Psoas muscle (tissue), 7 donors: ENCODE measurements at regions not wholly inside any gene's neighbourhood (a gene's known extent, or its start where the extent isn't known, plus 50 kb on each side); places are given as distances from the start of the nearest gene placed in this dataset.

ENCODE experiments used
- ATAC-seq, 4 donors: fragments of 200-7000 bp; cut with Tn5 transposase; one replicate each; pipeline ENCODE4 v1.9.1; 2020; ENCODE audit warnings: moderate library complexity in 3 of 4, mild to moderate bottlenecking in 2 of 4
- DNase-seq, 2 donors: peaks; one replicate each; pipeline ENCODE4 v3.0.0-alpha.2; 2020
- H3K27ac ChIP-seq: fragments of 200-600 bp; one replicate; pipeline ENCODE4 v1.8.0; 2022
- H3K27me3 ChIP-seq, 3 donors: fragments of 200-600 bp in 1 of 3; one replicate each; pipeline versions ENCODE4 v1.6.1 to v1.8.0; 2013 to 2022; ENCODE audit warnings: low read length in 2 of 3, mild to moderate bottlenecking in 2 of 3, moderate library complexity in 1 of 3; ENCODE audit not compliant: insufficient read depth in 3 of 3
- H3K36me3 ChIP-seq, 2 donors: fragments of 200-600 bp in 1 of 2; one replicate each; pipeline versions ENCODE4 v1.6.1 to v1.8.0; 2013 to 2022; ENCODE audit warnings: low read depth in 1 of 2, mild to moderate bottlenecking in 1 of 2, moderate library complexity in 1 of 2; ENCODE audit not compliant: insufficient read depth in 1 of 2
- H3K4me1 ChIP-seq: fragments of 200-600 bp; one replicate; pipeline ENCODE4 v1.8.0; 2022
- H3K4me3 ChIP-seq: fragments of 200-600 bp; one replicate; pipeline ENCODE4 v1.8.0; 2022; ENCODE audit warnings: mild to moderate bottlenecking
- H3K9me3 ChIP-seq: fragments of 200-600 bp; one replicate; pipeline ENCODE4 v1.8.0; 2022
- WGBS, 3 donors: extraction: QIAGEN DNeasy Blood & Tissue Kit; methylation state at CpG; one replicate each; pipeline versions ENCODE4 v1.1.6 to v1.1.7; 2013; 5-methylcytosine and 5-hydroxymethylcytosine counted together
- intact Hi-C, 2 donors: fragments of 100-400 bp; cut with DNase I; formaldehyde crosslinking; loops; one replicate each; pipeline versions ENCODE4 v1.11.0 to v1.14.2; 2022
- TF ChIP-seq, protein P1 (sequence below): fragments of 200-600 bp; IDR thresholded peaks from one replicate; pipeline ENCODE4 v1.8.0; 2022; ENCODE audit warnings: antibody characterized with exemption
- donor health status: healthy with polysubstance abuse.
- donor health status: DM: no; HTN: no; CAD: no; lungs with moderate emphysema.
- donor health status: Bipolar disorder and iron deficiency.
- donor health status: healthy.
- donor health status: DM: yes; HTN: yes; CAD: no.
- donor health status: DM: no; HTN: no; CAD: no.
- donor health status: DM: yes; HTN: yes; CAD: no.

DNA sequence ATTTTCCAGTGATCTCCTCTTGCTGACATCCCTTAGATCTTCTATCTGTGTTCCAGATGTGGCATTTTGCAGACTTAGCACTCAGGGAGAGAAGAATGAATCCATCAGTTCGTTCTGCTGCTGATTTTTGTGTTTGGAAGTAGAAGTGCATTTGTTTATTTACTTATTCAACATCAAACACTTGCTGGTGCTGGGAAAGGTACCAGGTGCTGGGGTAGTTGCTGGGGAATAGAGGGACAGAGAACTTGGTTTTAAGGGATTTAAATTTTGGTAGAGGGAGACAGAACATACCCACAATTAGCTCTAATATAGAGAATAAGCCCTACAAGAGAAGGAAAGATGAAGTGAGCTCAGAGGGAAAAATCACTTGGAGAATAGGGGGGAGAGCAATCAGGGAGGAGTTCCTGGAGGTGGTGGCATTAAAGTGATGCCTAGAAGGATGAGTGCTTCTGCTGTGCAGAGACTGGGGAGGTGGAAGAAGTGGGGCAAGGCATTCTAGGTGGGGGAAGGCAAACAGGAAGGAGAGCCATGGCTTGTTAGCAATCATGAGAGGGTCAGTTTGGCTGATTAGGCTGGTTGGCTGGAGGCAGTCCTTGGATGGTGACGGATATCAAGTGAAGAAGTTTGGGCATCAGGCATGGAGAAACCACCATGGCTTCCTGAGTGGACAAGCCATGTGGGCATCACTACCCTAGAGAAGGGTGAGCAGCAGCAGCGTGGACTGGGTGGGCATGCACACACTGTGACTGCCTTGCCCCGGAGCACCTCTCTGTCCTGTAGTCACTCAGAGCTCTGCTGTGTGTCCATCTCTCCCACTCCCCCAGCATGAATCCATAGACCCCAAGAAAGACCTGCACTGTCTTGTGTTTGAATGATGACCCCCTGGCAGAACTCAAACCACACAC lies 197.3 kb downstream of the OPA1 start:
- Histone ChIP-seq H3K36me3 (no peaks in the 10 kb centered on the region), H3K9me3 (no peaks in the 10 kb centered on the region), H3K27ac (no peak overlapping the region), H3K4me1 (no peaks in the 10 kb centered on the region), H3K4me3 (no peak overlapping the region), H3K27me3 (peaks cover 0 to 4% (median 0%) of the 10 kb centered on the region in 3 donors)
- DNase-seq (no peak), ATAC-seq (no peak)
- TF ChIP-seq, protein P1, sequence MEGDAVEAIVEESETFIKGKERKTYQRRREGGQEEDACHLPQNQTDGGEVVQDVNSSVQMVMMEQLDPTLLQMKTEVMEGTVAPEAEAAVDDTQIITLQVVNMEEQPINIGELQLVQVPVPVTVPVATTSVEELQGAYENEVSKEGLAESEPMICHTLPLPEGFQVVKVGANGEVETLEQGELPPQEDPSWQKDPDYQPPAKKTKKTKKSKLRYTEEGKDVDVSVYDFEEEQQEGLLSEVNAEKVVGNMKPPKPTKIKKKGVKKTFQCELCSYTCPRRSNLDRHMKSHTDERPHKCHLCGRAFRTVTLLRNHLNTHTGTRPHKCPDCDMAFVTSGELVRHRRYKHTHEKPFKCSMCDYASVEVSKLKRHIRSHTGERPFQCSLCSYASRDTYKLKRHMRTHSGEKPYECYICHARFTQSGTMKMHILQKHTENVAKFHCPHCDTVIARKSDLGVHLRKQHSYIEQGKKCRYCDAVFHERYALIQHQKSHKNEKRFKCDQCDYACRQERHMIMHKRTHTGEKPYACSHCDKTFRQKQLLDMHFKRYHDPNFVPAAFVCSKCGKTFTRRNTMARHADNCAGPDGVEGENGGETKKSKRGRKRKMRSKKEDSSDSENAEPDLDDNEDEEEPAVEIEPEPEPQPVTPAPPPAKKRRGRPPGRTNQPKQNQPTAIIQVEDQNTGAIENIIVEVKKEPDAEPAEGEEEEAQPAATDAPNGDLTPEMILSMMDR: no peak
- intact Hi-C loops: no loop called here
- WGBS, 3 donors: 88 to 95% (median 95%) methylated on average over 4 of the region's 4 CpGs

DNA sequence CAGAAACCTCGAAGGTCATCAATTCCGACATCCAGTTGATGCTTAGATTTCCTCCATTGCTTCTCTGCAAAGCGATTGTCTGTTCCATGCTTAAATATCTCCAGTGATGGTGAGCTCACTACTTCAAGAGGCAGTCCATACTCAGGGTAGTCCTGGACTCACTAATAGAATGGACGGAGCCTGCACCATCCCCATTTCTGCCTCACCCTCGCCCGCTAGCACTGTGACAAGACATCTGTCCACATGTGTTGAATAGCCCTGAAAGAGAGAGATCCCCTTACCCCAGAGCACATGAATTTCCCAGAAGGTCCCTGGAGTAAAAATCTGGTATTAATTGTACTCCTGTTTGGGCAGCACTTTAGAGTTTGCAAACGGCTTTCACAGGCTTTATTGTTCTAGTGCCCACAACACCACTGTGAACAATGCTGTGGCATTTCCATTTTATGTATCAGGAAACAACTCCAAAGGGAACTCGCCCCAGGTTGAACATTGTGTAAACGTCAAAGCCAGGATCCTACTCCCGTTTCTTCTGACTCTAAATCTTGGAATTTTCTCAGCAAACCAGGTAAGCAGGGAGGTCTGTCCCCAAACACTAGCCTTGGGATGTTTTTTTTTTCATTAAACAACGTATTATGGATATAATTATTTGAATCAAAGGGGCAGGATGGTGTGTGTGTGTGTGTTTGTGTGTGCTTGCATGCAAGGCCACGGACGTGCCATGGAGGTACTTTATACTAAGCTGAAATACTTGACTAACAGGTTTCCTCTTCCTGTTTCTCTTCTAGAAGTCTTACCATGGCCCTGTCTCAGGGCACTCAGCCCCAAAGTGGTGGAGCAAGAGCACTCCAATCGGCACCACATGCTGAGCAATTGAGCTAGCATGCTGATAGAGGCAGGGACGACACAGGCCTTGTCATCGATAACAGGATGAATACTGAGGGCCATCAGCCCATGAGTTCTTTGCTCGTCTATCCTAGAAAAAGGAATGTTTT lies 198.3 kb downstream of the OPA1 start:
- WGBS, 3 donors: 86 to 89% (median 88%) methylated on average over 17 of the region's 17 CpGs
- ATAC-seq (no peak), DNase-seq (no peak)
- no peaks in the 10 kb centered on the region for H3K9me3 ChIP-seq
- no peak overlapping the region for H3K4me3 ChIP-seq
- TF ChIP-seq, protein P1: no peak
- no peaks in the 10 kb centered on the region for H3K4me1 ChIP-seq
- intact Hi-C loops: no loop called here
- no peaks in the 10 kb centered on the region for H3K36me3 ChIP-seq
- no peak overlapping the region for H3K27ac ChIP-seq
- H3K27me3 ChIP-seq: peaks cover 0 to 4% (median 0%) of the 10 kb centered on the region in 3 donors

DNA sequence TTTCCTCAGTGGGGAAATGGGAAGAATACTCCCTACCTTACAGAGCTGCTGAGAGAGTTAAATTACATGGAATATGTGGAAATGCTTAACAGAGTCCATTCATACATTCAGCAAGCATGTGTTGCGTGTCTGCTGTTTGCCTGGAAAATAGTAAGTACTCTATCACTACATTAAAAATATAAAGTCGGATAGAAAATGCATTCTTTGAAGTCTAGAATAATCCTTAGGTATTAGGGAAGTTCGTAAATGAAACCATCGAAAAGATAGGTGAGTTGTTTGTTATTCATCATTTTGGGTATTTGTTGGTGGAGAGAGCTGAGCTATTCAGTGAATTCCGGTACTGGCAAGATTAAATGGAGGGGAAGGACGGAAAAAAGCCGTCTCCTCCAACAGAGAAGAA lies 200.1 kb downstream of the OPA1 start:
- WGBS, 3 donors: 96 to 97% (median 96%) methylated on average over 7 of the region's 7 CpGs
- ATAC-seq (no peak), DNase-seq (no peak)
- Histone ChIP-seq H3K27ac (no peak overlapping the region), H3K4me1 (no peaks in the 10 kb centered on the region), H3K4me3 (no peak overlapping the region), H3K27me3 (peaks cover 0 to 4% (median 0%) of the 10 kb centered on the region in 3 donors), H3K36me3 (no peaks in the 10 kb centered on the region), H3K9me3 (no peaks in the 10 kb centered on the region)
- intact Hi-C loops: no loop called here
- TF ChIP-seq, protein P1: no peak

DNA sequence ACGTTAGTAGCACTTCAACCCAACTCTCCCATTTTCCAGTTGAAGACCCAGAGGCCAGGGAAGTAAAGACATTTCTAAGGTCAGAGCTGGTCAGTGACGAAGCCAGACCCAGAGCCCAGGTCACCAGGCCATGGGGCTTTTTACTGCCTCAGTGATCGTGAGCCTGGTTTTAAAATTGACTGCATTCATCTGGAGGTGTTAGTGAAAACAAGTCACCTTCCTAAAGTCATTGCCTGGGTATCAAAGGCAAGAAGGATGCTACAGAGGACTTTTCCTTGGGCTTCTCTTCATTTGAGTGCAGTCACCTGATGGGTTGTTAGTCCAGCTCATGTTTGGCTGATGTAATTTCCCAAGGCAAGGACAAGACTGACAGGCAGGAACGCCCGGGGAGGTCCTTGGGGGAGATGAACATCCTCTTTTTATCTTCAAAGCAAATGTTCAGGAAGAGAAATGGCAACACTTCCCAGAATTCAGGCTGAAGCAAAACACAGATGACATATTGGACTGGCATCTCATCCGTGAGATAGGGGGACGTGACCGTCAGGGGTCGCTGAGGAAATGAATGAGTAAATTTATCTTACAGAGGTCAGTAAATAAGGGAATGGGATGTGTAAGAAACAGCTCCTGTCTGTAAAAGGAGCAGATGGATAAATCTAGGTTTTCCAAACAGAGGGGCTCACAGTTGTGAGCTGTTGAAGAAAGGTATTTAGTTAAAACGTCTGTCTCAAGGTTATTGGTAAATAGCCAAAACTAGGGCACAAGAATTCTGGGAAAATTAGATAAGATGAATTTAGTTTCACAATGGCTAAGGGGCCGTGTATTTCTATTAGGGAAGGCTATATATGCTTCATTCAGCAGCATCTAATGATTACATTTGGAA lies 201.2 kb downstream of the OPA1 start:
- H3K27ac ChIP-seq: no peak overlapping the region
- TF ChIP-seq, protein P1: no peak
- intact Hi-C loops: no loop called here
- H3K36me3 ChIP-seq: no peaks in the 10 kb centered on the region
- 69 to 72% (median 71%) methylated on average over 11 of the region's 11 CpGs for WGBS, 3 donors
- H3K4me1 ChIP-seq: no peaks in the 10 kb centered on the region
- no peak overlapping the region for H3K4me3 ChIP-seq
- peaks cover 0 to 4% (median 0%) of the 10 kb centered on the region in 3 donors for H3K27me3 ChIP-seq
- ATAC-seq: no peak
- H3K9me3 ChIP-seq: no peaks in the 10 kb centered on the region
- DNase-seq: no peak
